DMS 273 (cell line): ENCODE measurements at regions not wholly inside any gene's neighbourhood (a gene's known extent, or its start where the extent isn't known, plus 50 kb on each side); places are given as distances from the start of the nearest gene placed in this dataset.

ENCODE experiments used
- DNase-seq: peaks from one replicate; lab custom pipeline; 2025; ENCODE audit not compliant: unreplicated experiment; lab: John Stamatoyannopoulos, UW

- DNase-seq = peak; percentile 56
These were observed 92.5 kb upstream of the MAP2 start for GRCh38 chr2:209331291-209331844.

GRCh38 chr2:209334188-209335017 lies 89.4 kb upstream of the MAP2 start:
- peak; percentile 87 for DNase-seq

- DNase-seq = no peak
These were observed 83.3 kb upstream of the MAP2 start for GRCh38 chr2:209340522-209340921.

- DNase-seq = no peak
These were observed 79.5 kb upstream of the MAP2 start for GRCh38 chr2:209344349-209344748.

GRCh38 chr2:209348433-209348832 lies 75.4 kb upstream of the MAP2 start:
- no peak for DNase-seq

GRCh38 chr2:209351636-209352035 lies 72.2 kb upstream of the MAP2 start:
- no peak for DNase-seq

GRCh38 chr2:209358992-209359391 lies 64.9 kb upstream of the MAP2 start:
- DNase-seq = no peak

- DNase-seq = no peak
These were observed 56.6 kb upstream of the MAP2 start for GRCh38 chr2:209367075-209367747.

- DNase-seq = no peak
These were observed 55.4 kb upstream of the MAP2 start for GRCh38 chr2:209368406-209368805.

GRCh38 chr2:209368914-209369313 lies 54.9 kb upstream of the MAP2 start:
- peak; percentile 65 for DNase-seq

- DNase-seq = no peak
These were observed 54.2 kb upstream of the MAP2 start for GRCh38 chr2:209369656-209370055.

- DNase-seq = no peak
These were observed 52.4 kb upstream of the MAP2 start for GRCh38 chr2:209371407-209371806.
